IMR-90 (cell line): ENCODE measurements at regions not wholly inside any gene's neighbourhood (a gene's known extent, or its start where the extent isn't known, plus 50 kb on each side); places are given as distances from the start of the nearest gene placed in this dataset.

ENCODE experiments used
- ATAC-seq: fragments of 200-7000 bp; cut with Tn5 transposase; 2 replicates; pipeline ENCODE4 v1.9.1; 2020; ENCODE audit warnings: low read depth, mild to moderate bottlenecking, moderate library complexity
- BruUV-seq: library from RNA; stranded (reverse); fragments of 400-500 nt; replicated peaks from 2 replicates; lab custom pipeline; 2021; lab: Mats Ljungman, UMichigan
- CTCF ChIA-PET: fragments of 300-600 bp; formaldehyde crosslinking; extraction: SDS; loops from one replicate; lab custom pipeline; 2021; ENCODE audit warnings: antibody characterized with exemption; lab: Yijun Ruan, JAX
- POLR2A ChIA-PET: fragments of 300-600 bp; sonication (Branson Sonifier 250); formaldehyde crosslinking; loops from one replicate; lab custom pipeline; 2022; ENCODE audit warnings: antibody characterized with exemption; ENCODE audit not compliant: unreplicated experiment; lab: Charles Lee
- DNase-seq: peaks from one replicate; pipeline ENCODE4 v3.0.0; 2013
- H2AFZ ChIP-seq: replicated peaks from 2 replicates; pipeline ENCODE3; 2013; ENCODE audit warnings: low read length, mild to moderate bottlenecking; ENCODE audit not compliant: poor library complexity
- H2AK5ac ChIP-seq: 2 replicates; pipeline ENCODE4 v1.6.1; 2013; ENCODE audit warnings: low read depth, low read length, inconsistent platforms
- H2AK9ac ChIP-seq: replicated peaks from 2 replicates; pipeline ENCODE3; 2013; ENCODE audit warnings: mild to moderate bottlenecking, low read depth, low read length, moderate library complexity; ENCODE audit not compliant: poor library complexity
- H2BK120ac ChIP-seq: 2 replicates; pipeline ENCODE4 v1.6.1; 2013; ENCODE audit warnings: low read depth, low read length, inconsistent platforms
- H2BK15ac ChIP-seq: 3 replicates; pipeline ENCODE4 v1.6.1; 2013; ENCODE audit warnings: low read depth, low read length, inconsistent platforms
- H2BK20ac ChIP-seq: 2 replicates; pipeline ENCODE4 v1.6.1; 2013; ENCODE audit warnings: low read depth, mild to moderate bottlenecking, inconsistent platforms, low read length, moderate library complexity
- H2BK5ac ChIP-seq: 2 replicates; pipeline ENCODE4 v1.6.1; 2013; ENCODE audit warnings: mild to moderate bottlenecking, low read depth, low read length, inconsistent platforms; ENCODE audit not compliant: poor library complexity, severe bottlenecking
- H3K14ac ChIP-seq: replicated peaks from 2 replicates; pipeline ENCODE4 v1.6.1; 2013; ENCODE audit warnings: low read depth, low read length, inconsistent platforms
- H3K18ac ChIP-seq: 2 replicates; pipeline ENCODE4 v1.6.1; 2013; ENCODE audit warnings: low read depth, low read length, control low read depth
- H3K23ac ChIP-seq: 2 replicates; pipeline ENCODE4 v1.6.1; 2013; ENCODE audit warnings: low read depth, low read length, inconsistent platforms
- H3K27ac ChIP-seq: 2 replicates; pipeline ENCODE4 v1.5.1; 2013; ENCODE audit warnings: mild to moderate bottlenecking, control low read depth, low read length; ENCODE audit not compliant: insufficient read depth
- H3K27me3 ChIP-seq: 2 replicates; pipeline ENCODE4 v1.6.1; 2013; ENCODE audit warnings: low read length; ENCODE audit not compliant: control insufficient read depth, insufficient read depth
- H3K36me3 ChIP-seq: 2 replicates; pipeline ENCODE4 v1.6.1; 2013; ENCODE audit warnings: low read length, mixed read lengths; ENCODE audit not compliant: control insufficient read depth, insufficient read depth
- H3K4ac ChIP-seq: 2 replicates; pipeline ENCODE4 v1.6.1; 2013; ENCODE audit warnings: low read depth, low read length, inconsistent platforms
- H3K4me1 ChIP-seq: 2 replicates; pipeline ENCODE4 v1.6.1; 2013; ENCODE audit warnings: low read length, mixed read lengths; ENCODE audit not compliant: control insufficient read depth, insufficient read depth
- H3K4me2 ChIP-seq: 2 replicates; pipeline ENCODE4 v1.6.1; 2013; ENCODE audit warnings: low read depth, mild to moderate bottlenecking, control low read depth, low read length, moderate library complexity
- H3K4me3 ChIP-seq: 2 replicates; pipeline ENCODE4 v1.5.1; 2013; ENCODE audit warnings: low read depth, mild to moderate bottlenecking, control low read depth, low read length, moderate library complexity; ENCODE audit not compliant: insufficient read depth
- H3K56ac ChIP-seq: 2 replicates; pipeline ENCODE4 v1.6.1; 2013; ENCODE audit warnings: low read length, inconsistent platforms; ENCODE audit not compliant: insufficient read depth; ENCODE audit errors: extremely low read depth
- H3K79me1 ChIP-seq, 2 experiments: 2 replicates each; pipeline ENCODE4 v1.6.1; 2013; ENCODE audit warnings: low read length in 2 of 2, inconsistent platforms in 1 of 2, low read depth in 1 of 2
- H3K9ac ChIP-seq: 2 replicates; pipeline ENCODE4 v1.6.1; 2013; ENCODE audit warnings: low read depth, low read length, control low read depth
- H3K9me1 ChIP-seq: 2 replicates; pipeline ENCODE4 v1.6.1; 2013; ENCODE audit warnings: low read length, inconsistent platforms; ENCODE audit not compliant: insufficient read depth
- H3K9me3 ChIP-seq: 2 replicates; pipeline ENCODE4 v1.6.1; 2013; ENCODE audit warnings: low read length; ENCODE audit not compliant: control insufficient read depth, insufficient read depth
- H4K20me1 ChIP-seq: 2 replicates; pipeline ENCODE4 v1.6.1; 2013; ENCODE audit warnings: low read length, inconsistent platforms; ENCODE audit not compliant: insufficient read depth
- H4K5ac ChIP-seq: 2 replicates; pipeline ENCODE4 v1.6.1; 2013; ENCODE audit warnings: mild to moderate bottlenecking, low read depth, low read length, control low read depth
- H4K8ac ChIP-seq, 2 experiments: 2 replicates each; pipeline ENCODE4 v1.6.1; 2013; ENCODE audit warnings: low read depth in 2 of 2, low read length in 2 of 2, control low read depth in 1 of 2, inconsistent platforms in 1 of 2
- H4K91ac ChIP-seq: 2 replicates; pipeline ENCODE4 v1.6.1; 2013; ENCODE audit warnings: low read depth, low read length, inconsistent platforms; ENCODE audit not compliant: insufficient read depth
- BHLHE40 ChIP-seq: fragments of 150-350 bp; IDR thresholded peaks from 2 replicates; pipeline ENCODE4 v1.6.1; 2016; ENCODE audit warnings: mild to moderate bottlenecking, low read depth, low read length
- CEBPB ChIP-seq: IDR thresholded peaks from 2 replicates; pipeline ENCODE4 v1.6.1; 2012; ENCODE audit warnings: low read depth, low read length, improper control_type of control experiment
- CHD1 ChIP-seq: IDR thresholded peaks from 2 replicates; pipeline ENCODE4 v1.6.1; 2012; ENCODE audit warnings: low read depth, low read length, improper control_type of control experiment
- FOS ChIP-seq: fragments of 150-350 bp; IDR thresholded peaks from 2 replicates; pipeline ENCODE4 v1.6.1; 2016; ENCODE audit warnings: low read depth, low read length
- MAFK ChIP-seq: IDR thresholded peaks from 2 replicates; pipeline ENCODE4 v1.6.1; 2012; ENCODE audit warnings: low read depth, low read length, improper control_type of control experiment
- MAZ ChIP-seq: IDR thresholded peaks from 2 replicates; pipeline ENCODE4 v1.6.1; 2012; ENCODE audit warnings: low read depth, mild to moderate bottlenecking, low read length, improper control_type of control experiment, moderate library complexity, borderline replicate concordance
- MXI1 ChIP-seq: IDR thresholded peaks from 2 replicates; pipeline ENCODE4 v1.6.1; 2012; ENCODE audit warnings: low read depth, mild to moderate bottlenecking, low read length, moderate library complexity, borderline replicate concordance
- NFE2L2 ChIP-seq: fragments of 150-350 bp; IDR thresholded peaks from 2 replicates; pipeline ENCODE4 v1.6.1; 2016; ENCODE audit warnings: low read depth, mild to moderate bottlenecking, low read length
- POLR2A ChIP-seq: IDR thresholded peaks from 2 replicates; pipeline ENCODE4 v1.6.1; 2012; ENCODE audit warnings: mild to moderate bottlenecking, low read depth, low read length
- RAD21 ChIP-seq: IDR thresholded peaks from 2 replicates; pipeline ENCODE4 v1.6.1; 2012; ENCODE audit warnings: low read length, improper control_type of control experiment
- RCOR1 ChIP-seq: IDR thresholded peaks from 2 replicates; pipeline ENCODE4 v1.6.1; 2012; ENCODE audit warnings: mild to moderate bottlenecking, low read length, improper control_type of control experiment; ENCODE audit not compliant: insufficient replicate concordance
- RFX5 ChIP-seq: IDR thresholded peaks from 2 replicates; pipeline ENCODE4 v1.8.0; 2012; ENCODE audit warnings: low read depth, mild to moderate bottlenecking, low read length, moderate library complexity
- SMC3 ChIP-seq: fragments of 150-350 bp; IDR thresholded peaks from 2 replicates; pipeline ENCODE4 v1.6.1; 2016; ENCODE audit warnings: low read depth, mild to moderate bottlenecking, antibody characterized with exemption, low read length, moderate library complexity
- WGBS, 2 experiments: methylation state at CpG; one replicate each; pipeline versions ENCODE4 v1.1.5 to v1.1.7; 2013; ENCODE audit warnings: missing lambda C conversion rate in 2 of 2; ENCODE audit not compliant: insufficient read length in 1 of 2; ENCODE audit errors: extremely low coverage in 2 of 2; 5-methylcytosine and 5-hydroxymethylcytosine counted together
- dilution Hi-C: fragments of 300-500 bp; cut with HindIII; formaldehyde crosslinking; loops from one replicate; pipeline ENCODE4 v1.14.3; 2018; ENCODE audit warnings: low sequenced_read_pairs; ENCODE audit not compliant: unreplicated experiment
- in situ Hi-C: fragments of 300-500 bp; cut with MboI; formaldehyde crosslinking; loops from 3 replicates; pipeline ENCODE4 v1.14.3; 2019; ENCODE audit warnings: low sequenced_read_pairs, inconsistent platforms, mixed read lengths
- intact Hi-C: fragments of 100-400 bp; cut with micrococcal nuclease; formaldehyde crosslinking; loops from 2 replicates; pipeline ENCODE4 v1.10.0; 2022
- TF ChIP-seq, protein P1 (sequence below): conservative IDR thresholded peaks from 2 replicates; pipeline ENCODE4 v1.5.1; 2012; ENCODE audit warnings: mild to moderate bottlenecking, low read depth, low read length, improper control_type of control experiment
- TF ChIP-seq, protein P2 (sequence below): fragments of 150-350 bp; IDR thresholded peaks from 2 replicates; pipeline ENCODE4 v1.6.1; 2016; ENCODE audit warnings: low read depth, mild to moderate bottlenecking, low read length, moderate library complexity, borderline replicate concordance
- TF ChIP-seq, protein P3 (sequence below): fragments of 150-350 bp; IDR thresholded peaks from 2 replicates; pipeline ENCODE4 v1.6.1; 2017; ENCODE audit warnings: mild to moderate bottlenecking, antibody characterized with exemption, low read length, low read depth

DNA sequence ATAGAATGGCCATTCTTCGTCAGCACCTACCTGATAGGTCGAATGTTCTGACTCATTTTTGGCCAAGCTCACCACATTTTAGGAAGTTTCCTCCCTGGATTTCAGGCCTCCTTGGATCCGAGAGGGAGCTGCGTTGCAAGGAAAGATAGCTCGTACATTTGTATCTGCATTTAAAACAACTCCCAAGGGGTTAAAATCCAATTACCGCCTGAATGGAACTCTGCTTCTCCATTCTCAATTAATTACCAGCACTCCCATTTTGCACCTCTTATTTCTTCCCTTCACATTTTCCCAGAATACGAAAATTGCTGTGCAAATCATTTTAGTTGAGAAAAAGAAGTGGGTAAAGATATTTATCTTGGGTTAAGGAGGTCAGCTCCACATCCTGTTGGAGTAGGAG is 610.7 kb downstream of the NPHP4 start:
- H3K23ac ChIP-seq = no peak overlapping the region
- no peak overlapping the region for H3K4ac ChIP-seq
- no peaks in the 10 kb centered on the region for H3K9me1 ChIP-seq
- H4K5ac ChIP-seq = no peak overlapping the region
- H2AK9ac ChIP-seq = no peak overlapping the region
- no peak overlapping the region for H4K8ac ChIP-seq
- POLR2A ChIA-PET = no interaction called here
- no peak overlapping the region for H2AFZ ChIP-seq
- dilution Hi-C loops = no loop called here
- ATAC-seq = no peak
- H3K4me3 ChIP-seq = no peak overlapping the region
- no peak overlapping the region for H3K18ac ChIP-seq
- H2BK15ac ChIP-seq = no peak overlapping the region
- H2AK5ac ChIP-seq = no peak overlapping the region
- CTCF ChIA-PET = no interaction called here
- no peak overlapping the region for H2BK120ac ChIP-seq
- no peaks in the 10 kb centered on the region for H3K36me3 ChIP-seq
- H4K20me1 ChIP-seq = no peaks in the 10 kb centered on the region
- H2BK5ac ChIP-seq = no peak overlapping the region
- no peaks in the 10 kb centered on the region for H3K79me1 ChIP-seq
- no peaks in the 10 kb centered on the region for H3K4me1 ChIP-seq
- no peak for DNase-seq
- peaks cover 49% of the 10 kb centered on the region for H3K9me3 ChIP-seq
- in situ Hi-C loops = no loop called here
- no TSS peak for BruUV-seq
- WGBS, 2 experiments = 11% methylated on average over 2 of the region's 7 CpGs; no CpG with 5 or more reads in 1 of the 2 experiments
- H3K9ac ChIP-seq = no peak overlapping the region
- no peak overlapping the region for H3K4me2 ChIP-seq
- no peak overlapping the region for H2BK20ac ChIP-seq
- no peak overlapping the region for H3K27ac ChIP-seq
- no peak overlapping the region for H3K14ac ChIP-seq
- TF ChIP-seq CEBPB (no peak), RAD21 (no peak), POLR2A (no peak), CHD1 (no peak), MAFK (no peak), NFE2L2 (no peak), RFX5 (no peak), BHLHE40 (no peak), FOS (no peak), RCOR1 (no peak), MXI1 (no peak), SMC3 (no peak), MAZ (no peak)
- TF ChIP-seq, protein P1, sequence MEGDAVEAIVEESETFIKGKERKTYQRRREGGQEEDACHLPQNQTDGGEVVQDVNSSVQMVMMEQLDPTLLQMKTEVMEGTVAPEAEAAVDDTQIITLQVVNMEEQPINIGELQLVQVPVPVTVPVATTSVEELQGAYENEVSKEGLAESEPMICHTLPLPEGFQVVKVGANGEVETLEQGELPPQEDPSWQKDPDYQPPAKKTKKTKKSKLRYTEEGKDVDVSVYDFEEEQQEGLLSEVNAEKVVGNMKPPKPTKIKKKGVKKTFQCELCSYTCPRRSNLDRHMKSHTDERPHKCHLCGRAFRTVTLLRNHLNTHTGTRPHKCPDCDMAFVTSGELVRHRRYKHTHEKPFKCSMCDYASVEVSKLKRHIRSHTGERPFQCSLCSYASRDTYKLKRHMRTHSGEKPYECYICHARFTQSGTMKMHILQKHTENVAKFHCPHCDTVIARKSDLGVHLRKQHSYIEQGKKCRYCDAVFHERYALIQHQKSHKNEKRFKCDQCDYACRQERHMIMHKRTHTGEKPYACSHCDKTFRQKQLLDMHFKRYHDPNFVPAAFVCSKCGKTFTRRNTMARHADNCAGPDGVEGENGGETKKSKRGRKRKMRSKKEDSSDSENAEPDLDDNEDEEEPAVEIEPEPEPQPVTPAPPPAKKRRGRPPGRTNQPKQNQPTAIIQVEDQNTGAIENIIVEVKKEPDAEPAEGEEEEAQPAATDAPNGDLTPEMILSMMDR = no peak
- TF ChIP-seq, protein P2, sequence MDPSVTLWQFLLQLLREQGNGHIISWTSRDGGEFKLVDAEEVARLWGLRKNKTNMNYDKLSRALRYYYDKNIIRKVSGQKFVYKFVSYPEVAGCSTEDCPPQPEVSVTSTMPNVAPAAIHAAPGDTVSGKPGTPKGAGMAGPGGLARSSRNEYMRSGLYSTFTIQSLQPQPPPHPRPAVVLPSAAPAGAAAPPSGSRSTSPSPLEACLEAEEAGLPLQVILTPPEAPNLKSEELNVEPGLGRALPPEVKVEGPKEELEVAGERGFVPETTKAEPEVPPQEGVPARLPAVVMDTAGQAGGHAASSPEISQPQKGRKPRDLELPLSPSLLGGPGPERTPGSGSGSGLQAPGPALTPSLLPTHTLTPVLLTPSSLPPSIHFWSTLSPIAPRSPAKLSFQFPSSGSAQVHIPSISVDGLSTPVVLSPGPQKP = no peak
- TF ChIP-seq, protein P3, sequence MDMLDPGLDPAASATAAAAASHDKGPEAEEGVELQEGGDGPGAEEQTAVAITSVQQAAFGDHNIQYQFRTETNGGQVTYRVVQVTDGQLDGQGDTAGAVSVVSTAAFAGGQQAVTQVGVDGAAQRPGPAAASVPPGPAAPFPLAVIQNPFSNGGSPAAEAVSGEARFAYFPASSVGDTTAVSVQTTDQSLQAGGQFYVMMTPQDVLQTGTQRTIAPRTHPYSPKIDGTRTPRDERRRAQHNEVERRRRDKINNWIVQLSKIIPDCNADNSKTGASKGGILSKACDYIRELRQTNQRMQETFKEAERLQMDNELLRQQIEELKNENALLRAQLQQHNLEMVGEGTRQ = no peak
- H3K27me3 ChIP-seq = no peaks in the 10 kb centered on the region
- intact Hi-C loops = no loop called here
- H3K56ac ChIP-seq = no peak overlapping the region
- H4K91ac ChIP-seq = no peak overlapping the region
